Spinal cord (tissue), 9 donors: ENCODE measurements at regions not wholly inside any gene's neighbourhood (a gene's known extent, or its start where the extent isn't known, plus 50 kb on each side); places are given as distances from the start of the nearest gene placed in this dataset.
"Not testable (repeated sequence)": the region's sequence is repeated elsewhere in the genome, so short reads cannot be mapped to it uniquely, and the experiment has no call there.

Source experiments
- DNase-seq, 6 donors: peaks; one replicate each; pipeline versions ENCODE4 v3.0.0 to v3.0.0-alpha.2; 2013 to 2015; ENCODE audit warnings: low spot score in 6 of 6, low read depth in 4 of 6
- H3K27ac ChIP-seq: one replicate; pipeline ENCODE4 v1.5.1; 2013; ENCODE audit warnings: low read depth, low read length, control low read depth
- H3K27me3 ChIP-seq: one replicate; pipeline ENCODE4 v1.6.1; 2013; ENCODE audit warnings: low read length; ENCODE audit not compliant: control insufficient read depth, insufficient read depth
- H3K36me3 ChIP-seq: one replicate; pipeline ENCODE4 v1.6.1; 2013; ENCODE audit warnings: low read length; ENCODE audit not compliant: control insufficient read depth, insufficient read depth
- H3K4me1 ChIP-seq: one replicate; pipeline ENCODE4 v1.6.1; 2013; ENCODE audit warnings: low read length; ENCODE audit not compliant: control insufficient read depth, insufficient read depth
- H3K4me3 ChIP-seq: one replicate; pipeline ENCODE4 v1.5.1; 2013; ENCODE audit warnings: low read depth, low read length, control low read depth
- H3K9me3 ChIP-seq: one replicate; pipeline ENCODE4 v1.6.1; 2013; ENCODE audit warnings: low read length; ENCODE audit not compliant: control insufficient read depth, insufficient read depth
- WGBS: methylation state at CpG from one replicate; pipeline ENCODE4 v1.1.5; 2013; ENCODE audit warnings: missing lambda C conversion rate; ENCODE audit not compliant: insufficient coverage; 5-methylcytosine and 5-hydroxymethylcytosine counted together
- donor health status: healthy.

- WGBS, result 83% methylated on average over 1 of the region's 1 CpG
- DNase-seq, result not testable (repeated sequence)
Observed at GRCh38 chr1:83373018-83373417, 625.9 kb downstream of the TTLL7 start.

GRCh38 chr1:83369853-83370252 lies 629.1 kb downstream of the TTLL7 start:
- WGBS, result 76% methylated on average over 2 of the region's 3 CpGs
- H3K36me3 ChIP-seq, H3K4me1 ChIP-seq, DNase-seq, H3K4me3 ChIP-seq, H3K27me3 ChIP-seq, H3K9me3 ChIP-seq, H3K27ac ChIP-seq: not testable (repeated sequence)

More at GRCh38 chr1:83373018-83373417, 625.9 kb downstream of the TTLL7 start:
- not testable (repeated sequence) for H3K9me3 ChIP-seq, H3K36me3 ChIP-seq, H3K27me3 ChIP-seq, H3K4me1 ChIP-seq, H3K4me3 ChIP-seq, H3K27ac ChIP-seq

- not testable (repeated sequence) for H3K4me3 ChIP-seq, H3K36me3 ChIP-seq, H3K4me1 ChIP-seq, H3K9me3 ChIP-seq, H3K27me3 ChIP-seq, H3K27ac ChIP-seq, DNase-seq
- no CpG with 5 or more reads among the region's 2 CpGs for WGBS
Observed at GRCh38 chr1:83365320-83365719, 633.6 kb downstream of the TTLL7 start.

GRCh38 chr1:83345375-83345774 lies 653.6 kb downstream of the TTLL7 start:
- H3K27ac ChIP-seq, DNase-seq, H3K27me3 ChIP-seq, H3K4me1 ChIP-seq, H3K36me3 ChIP-seq, H3K4me3 ChIP-seq, H3K9me3 ChIP-seq: not testable (repeated sequence)
- WGBS, result no CpG with 5 or more reads among the region's 3 CpGs

GRCh38 chr1:83343767-83344166 lies 655.2 kb downstream of the TTLL7 start:
- not testable (repeated sequence) for H3K4me3 ChIP-seq, H3K36me3 ChIP-seq, H3K27me3 ChIP-seq, DNase-seq, H3K9me3 ChIP-seq, H3K4me1 ChIP-seq, H3K27ac ChIP-seq
- WGBS, result no CpG with 5 or more reads among the region's 6 CpGs

- not testable (repeated sequence) for H3K27me3 ChIP-seq, H3K4me1 ChIP-seq, H3K36me3 ChIP-seq, H3K9me3 ChIP-seq, DNase-seq, H3K4me3 ChIP-seq, H3K27ac ChIP-seq
Observed at GRCh38 chr1:83342995-83343394, 655.9 kb downstream of the TTLL7 start.

GRCh38 chr1:83332308-83332707 lies 666.6 kb downstream of the TTLL7 start:
- H3K36me3 ChIP-seq, result not testable (repeated sequence)

GRCh38 chr1:83318366-83318765 lies 680.6 kb downstream of the TTLL7 start:
- no peaks in the 10 kb centered on the region for H3K27me3 ChIP-seq
- no peaks in the 10 kb centered on the region for H3K4me1 ChIP-seq
- H3K36me3 ChIP-seq, result no peaks in the 10 kb centered on the region
- no peaks in the 10 kb centered on the region for H3K9me3 ChIP-seq
- H3K27ac ChIP-seq, result no peak overlapping the region
- no CpG with 5 or more reads among the region's 2 CpGs for WGBS
- DNase-seq, result no peak
- H3K4me3 ChIP-seq, result no peak overlapping the region

More at GRCh38 chr1:83332308-83332707, 666.6 kb downstream of the TTLL7 start:
- H3K27ac ChIP-seq, H3K9me3 ChIP-seq, H3K4me1 ChIP-seq, H3K4me3 ChIP-seq, H3K27me3 ChIP-seq, DNase-seq: not testable (repeated sequence)
- no CpG with 5 or more reads among the region's 1 CpG for WGBS

GRCh38 chr1:83315446-83315845 lies 683.5 kb downstream of the TTLL7 start:
- not testable (repeated sequence) for H3K9me3 ChIP-seq, H3K4me3 ChIP-seq, H3K27ac ChIP-seq, H3K4me1 ChIP-seq, H3K36me3 ChIP-seq, DNase-seq, H3K27me3 ChIP-seq
- WGBS, result no CpG with 5 or more reads among the region's 1 CpG

GRCh38 chr1:83310161-83310560 lies 688.8 kb downstream of the TTLL7 start:
- H3K27ac ChIP-seq, H3K4me1 ChIP-seq, H3K4me3 ChIP-seq, H3K27me3 ChIP-seq, H3K9me3 ChIP-seq, DNase-seq, H3K36me3 ChIP-seq: not testable (repeated sequence)
- no CpG with 5 or more reads among the region's 1 CpG for WGBS
